ENCODE measurements at regions not wholly inside any gene's neighbourhood (a gene's known extent, or its start where the extent isn't known, plus 50 kb on each side); places are given as distances from the start of the nearest gene placed in this dataset.

DNA sequence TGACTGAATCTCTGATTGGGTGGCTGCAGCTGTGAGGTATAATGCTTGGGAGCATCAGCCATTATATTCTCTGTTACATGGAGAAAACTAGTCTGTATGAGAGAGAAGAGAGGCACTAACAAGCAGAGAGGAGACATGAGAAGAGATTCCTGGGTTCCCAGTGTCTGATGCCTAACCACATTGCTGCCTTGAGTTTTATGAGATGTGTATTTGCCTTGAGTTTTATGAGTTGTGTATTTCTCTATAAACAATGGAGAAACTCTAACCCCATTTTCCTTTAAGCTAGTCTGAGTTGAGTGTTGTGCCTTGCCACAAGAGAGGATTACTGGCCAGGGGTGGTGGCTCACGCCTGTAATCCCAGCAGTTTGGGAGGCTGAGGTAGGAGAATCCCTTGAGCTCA lies 208.1 kb downstream of the BCOR start:
- Histone ChIP-seq H3K9ac (ENCODE audit: low read length) (no peak overlapping the region), H3K79me2 (replicated peaks; ENCODE audit: insufficient read depth, low read length) (no peaks in the 10 kb centered on the region), H3K9me2 (ENCODE audit: insufficient read depth, low read length) (no peaks in the 10 kb centered on the region), H3K36me3 (ENCODE audit: insufficient read depth, low read length) (no peaks in the 10 kb centered on the region), H3F3A (ENCODE audit: insufficient read depth, low read length, poor library complexity, severe bottlenecking) (no peaks in the 10 kb centered on the region), H3K4me2 (ENCODE audit: low read length) (no peak overlapping the region), H4K20me1 (ENCODE audit: insufficient read depth) (no peaks in the 10 kb centered on the region), H2AFZ (ENCODE audit: low read depth, low read length) (no peak overlapping the region), H3K27ac (ENCODE audit: low read length) (no peak overlapping the region), H3K4me3 (ENCODE audit: low read length) (no peak overlapping the region), H3K9me3 (ENCODE audit: low read length) (no peaks in the 10 kb centered on the region), H3K27me3 (ENCODE audit: insufficient read depth, low read depth, low read length) (no peaks in the 10 kb centered on the region)
- TF ChIP-seq RAD21 (conservative IDR thresholded peaks at IDR 0.05) (no peak), EZH2 (IDR thresholded peaks at IDR 0.05; ENCODE audit: borderline replicate concordance, insufficient read depth, low read length, poor library complexity, severe bottlenecking) (no peak), POLR2AphosphoS5 (IDR thresholded peaks at IDR 0.05) (no peak), MXI1 (conservative IDR thresholded peaks at IDR 0.05; ENCODE audit: poor library complexity, severe bottlenecking) (no peak), SMC3 (conservative IDR thresholded peaks at IDR 0.05; ENCODE audit: poor library complexity) (no peak), EP300 (conservative IDR thresholded peaks at IDR 0.05; ENCODE audit: poor library complexity, severe bottlenecking) (no peak), TAF1 (IDR thresholded peaks at IDR 0.05; ENCODE audit: low read depth) (no peak)
- TF ChIP-seq, protein P1, sequence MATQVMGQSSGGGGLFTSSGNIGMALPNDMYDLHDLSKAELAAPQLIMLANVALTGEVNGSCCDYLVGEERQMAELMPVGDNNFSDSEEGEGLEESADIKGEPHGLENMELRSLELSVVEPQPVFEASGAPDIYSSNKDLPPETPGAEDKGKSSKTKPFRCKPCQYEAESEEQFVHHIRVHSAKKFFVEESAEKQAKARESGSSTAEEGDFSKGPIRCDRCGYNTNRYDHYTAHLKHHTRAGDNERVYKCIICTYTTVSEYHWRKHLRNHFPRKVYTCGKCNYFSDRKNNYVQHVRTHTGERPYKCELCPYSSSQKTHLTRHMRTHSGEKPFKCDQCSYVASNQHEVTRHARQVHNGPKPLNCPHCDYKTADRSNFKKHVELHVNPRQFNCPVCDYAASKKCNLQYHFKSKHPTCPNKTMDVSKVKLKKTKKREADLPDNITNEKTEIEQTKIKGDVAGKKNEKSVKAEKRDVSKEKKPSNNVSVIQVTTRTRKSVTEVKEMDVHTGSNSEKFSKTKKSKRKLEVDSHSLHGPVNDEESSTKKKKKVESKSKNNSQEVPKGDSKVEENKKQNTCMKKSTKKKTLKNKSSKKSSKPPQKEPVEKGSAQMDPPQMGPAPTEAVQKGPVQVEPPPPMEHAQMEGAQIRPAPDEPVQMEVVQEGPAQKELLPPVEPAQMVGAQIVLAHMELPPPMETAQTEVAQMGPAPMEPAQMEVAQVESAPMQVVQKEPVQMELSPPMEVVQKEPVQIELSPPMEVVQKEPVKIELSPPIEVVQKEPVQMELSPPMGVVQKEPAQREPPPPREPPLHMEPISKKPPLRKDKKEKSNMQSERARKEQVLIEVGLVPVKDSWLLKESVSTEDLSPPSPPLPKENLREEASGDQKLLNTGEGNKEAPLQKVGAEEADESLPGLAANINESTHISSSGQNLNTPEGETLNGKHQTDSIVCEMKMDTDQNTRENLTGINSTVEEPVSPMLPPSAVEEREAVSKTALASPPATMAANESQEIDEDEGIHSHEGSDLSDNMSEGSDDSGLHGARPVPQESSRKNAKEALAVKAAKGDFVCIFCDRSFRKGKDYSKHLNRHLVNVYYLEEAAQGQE (IDR thresholded peaks at IDR 0.05; ENCODE audit: borderline replicate concordance) = no peak
- TF ChIP-seq, protein P2, sequence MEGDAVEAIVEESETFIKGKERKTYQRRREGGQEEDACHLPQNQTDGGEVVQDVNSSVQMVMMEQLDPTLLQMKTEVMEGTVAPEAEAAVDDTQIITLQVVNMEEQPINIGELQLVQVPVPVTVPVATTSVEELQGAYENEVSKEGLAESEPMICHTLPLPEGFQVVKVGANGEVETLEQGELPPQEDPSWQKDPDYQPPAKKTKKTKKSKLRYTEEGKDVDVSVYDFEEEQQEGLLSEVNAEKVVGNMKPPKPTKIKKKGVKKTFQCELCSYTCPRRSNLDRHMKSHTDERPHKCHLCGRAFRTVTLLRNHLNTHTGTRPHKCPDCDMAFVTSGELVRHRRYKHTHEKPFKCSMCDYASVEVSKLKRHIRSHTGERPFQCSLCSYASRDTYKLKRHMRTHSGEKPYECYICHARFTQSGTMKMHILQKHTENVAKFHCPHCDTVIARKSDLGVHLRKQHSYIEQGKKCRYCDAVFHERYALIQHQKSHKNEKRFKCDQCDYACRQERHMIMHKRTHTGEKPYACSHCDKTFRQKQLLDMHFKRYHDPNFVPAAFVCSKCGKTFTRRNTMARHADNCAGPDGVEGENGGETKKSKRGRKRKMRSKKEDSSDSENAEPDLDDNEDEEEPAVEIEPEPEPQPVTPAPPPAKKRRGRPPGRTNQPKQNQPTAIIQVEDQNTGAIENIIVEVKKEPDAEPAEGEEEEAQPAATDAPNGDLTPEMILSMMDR (IDR thresholded peaks at IDR 0.05; ENCODE audit: poor library complexity, severe bottlenecking) = no peak

DNA sequence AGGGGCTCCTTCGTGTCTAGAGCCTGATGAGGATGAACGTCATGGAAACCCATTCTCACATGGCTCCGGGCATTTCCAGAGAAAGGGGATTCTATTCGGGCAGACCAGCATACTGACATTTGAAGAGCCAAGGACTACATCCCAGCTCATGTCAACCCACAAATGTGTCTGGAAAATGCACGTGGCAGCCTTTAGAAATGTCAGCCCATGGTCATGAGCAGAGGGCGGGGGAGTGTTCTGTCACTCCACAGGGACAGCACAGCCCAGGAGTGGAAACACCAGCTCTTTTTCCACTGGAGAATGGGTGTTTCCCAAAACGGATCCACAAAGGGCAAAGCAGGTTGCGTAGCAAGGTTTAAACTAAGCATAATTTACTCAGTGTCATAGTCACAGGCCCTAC lies 207.0 kb downstream of the BCOR start:
- H3K27ac ChIP-seq (ENCODE audit: low read length) = no peak overlapping the region
- H3K4me3 ChIP-seq (ENCODE audit: low read length) = no peak overlapping the region

More for the DNA sequence above, 207.0 kb downstream of the BCOR start:
- no peak overlapping the region for H3K4me2 ChIP-seq (ENCODE audit: low read length)
- H3K27me3 ChIP-seq (ENCODE audit: insufficient read depth, low read depth, low read length) = no peaks in the 10 kb centered on the region
- H3F3A ChIP-seq (ENCODE audit: insufficient read depth, low read length, poor library complexity, severe bottlenecking) = no peaks in the 10 kb centered on the region
- no peak overlapping the region for H2AFZ ChIP-seq (ENCODE audit: low read depth, low read length)
- no peak overlapping the region for H3K9ac ChIP-seq (ENCODE audit: low read length)
- H3K9me3 ChIP-seq (ENCODE audit: low read length) = no peaks in the 10 kb centered on the region
- H3K36me3 ChIP-seq (ENCODE audit: insufficient read depth, low read length) = no peaks in the 10 kb centered on the region
- no peaks in the 10 kb centered on the region for H3K9me2 ChIP-seq (ENCODE audit: insufficient read depth, low read length)
- no peaks in the 10 kb centered on the region for H3K79me2 ChIP-seq (replicated peaks; ENCODE audit: insufficient read depth, low read length)
- H4K20me1 ChIP-seq (ENCODE audit: insufficient read depth) = no peaks in the 10 kb centered on the region
- TF ChIP-seq POLR2AphosphoS5 (IDR thresholded peaks at IDR 0.05) (no peak), EP300 (conservative IDR thresholded peaks at IDR 0.05; ENCODE audit: poor library complexity, severe bottlenecking) (no peak), MXI1 (conservative IDR thresholded peaks at IDR 0.05; ENCODE audit: poor library complexity, severe bottlenecking) (no peak), TAF1 (IDR thresholded peaks at IDR 0.05; ENCODE audit: low read depth) (no peak), SMC3 (conservative IDR thresholded peaks at IDR 0.05; ENCODE audit: poor library complexity) (no peak), EZH2 (IDR thresholded peaks at IDR 0.05; ENCODE audit: borderline replicate concordance, insufficient read depth, low read length, poor library complexity, severe bottlenecking) (no peak), RAD21 (conservative IDR thresholded peaks at IDR 0.05) (no peak)
- TF ChIP-seq, protein P1 (IDR thresholded peaks at IDR 0.05; ENCODE audit: borderline replicate concordance) = no peak
- TF ChIP-seq, protein P2 (IDR thresholded peaks at IDR 0.05; ENCODE audit: poor library complexity, severe bottlenecking) = no peak
